OCI-LY7 (cell line): ENCODE measurements at regions not wholly inside any gene's neighbourhood (a gene's known extent, or its start where the extent isn't known, plus 50 kb on each side); places are given as distances from the start of the nearest gene placed in this dataset.

Experiments used
- CTCF ChIP-seq: fragments of 200-600 bp; sonication (generic); conservative IDR thresholded peaks from 2 replicates; pipeline ENCODE4 v1.5.1; 2014; ENCODE audit warnings: mild to moderate bottlenecking, antibody characterized with exemption, low read length, moderate library complexity, mixed read lengths
- EZH2phosphoT487 ChIP-seq: fragments of 200-600 bp; sonication (generic); IDR thresholded peaks from 2 replicates; pipeline ENCODE4 v1.6.1; 2018; ENCODE audit warnings: low read depth, borderline replicate concordance, mild to moderate bottlenecking, mixed run types, antibody characterized with exemption, low read length, moderate library complexity, mixed read lengths

GRCh38 chr3:181637056-181637455 lies 74.7 kb upstream of the SOX2 start:
- TF ChIP-seq CTCF (no peak), EZH2phosphoT487 (no peak)
